ENCODE measurements at regions not wholly inside any gene's neighbourhood (a gene's known extent, or its start where the extent isn't known, plus 50 kb on each side); places are given as distances from the start of the nearest gene placed in this dataset.

DNA sequence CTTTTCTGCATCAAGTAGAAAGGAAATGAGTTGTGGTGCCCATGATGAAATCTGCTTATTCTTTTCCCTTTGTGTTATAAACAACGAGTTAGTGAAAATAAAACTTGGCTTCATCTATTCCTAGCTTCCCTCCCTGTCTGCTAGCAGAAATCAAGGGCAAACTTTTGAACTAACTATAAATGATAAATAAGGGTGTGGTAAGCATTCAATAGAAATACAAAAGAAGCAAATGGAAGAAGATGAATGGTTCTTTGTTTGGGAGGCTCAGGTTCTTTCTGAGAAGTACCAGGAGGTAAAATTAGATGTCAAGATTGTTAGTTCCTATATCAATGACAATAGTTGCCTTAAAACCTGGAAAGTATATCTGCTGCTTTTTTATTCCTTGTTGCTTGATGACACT lies 275.3 kb upstream of the PRR20A start:
- ATAC-seq (ENCODE audit: poor library complexity) (no peak), DNase-seq (no peak)
- intact Hi-C loops (cut with DNase I): no loop called here

DNA sequence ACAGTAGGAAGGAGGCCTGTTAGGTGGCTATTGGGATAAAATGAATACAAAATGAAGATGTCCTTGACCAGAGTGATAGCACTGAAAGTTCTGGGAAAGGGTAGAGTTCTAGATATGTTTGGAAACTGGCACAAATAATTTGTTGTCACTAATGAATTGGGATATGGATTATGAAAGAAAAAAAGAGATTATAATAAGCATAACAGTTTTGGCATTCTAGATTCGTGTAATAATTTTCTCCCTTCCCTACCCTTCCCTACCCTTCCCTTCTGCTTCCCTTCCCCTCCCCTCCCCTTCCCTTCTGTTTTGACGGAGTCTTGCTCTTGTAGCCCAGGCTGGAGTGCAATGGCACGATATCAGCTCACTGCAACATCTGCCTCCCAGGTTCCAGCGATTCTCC lies 271.0 kb upstream of the PRR20A start:
- ATAC-seq (ENCODE audit: poor library complexity) (no peak), DNase-seq (no peak)
- intact Hi-C loops (cut with DNase I): no loop called here

DNA sequence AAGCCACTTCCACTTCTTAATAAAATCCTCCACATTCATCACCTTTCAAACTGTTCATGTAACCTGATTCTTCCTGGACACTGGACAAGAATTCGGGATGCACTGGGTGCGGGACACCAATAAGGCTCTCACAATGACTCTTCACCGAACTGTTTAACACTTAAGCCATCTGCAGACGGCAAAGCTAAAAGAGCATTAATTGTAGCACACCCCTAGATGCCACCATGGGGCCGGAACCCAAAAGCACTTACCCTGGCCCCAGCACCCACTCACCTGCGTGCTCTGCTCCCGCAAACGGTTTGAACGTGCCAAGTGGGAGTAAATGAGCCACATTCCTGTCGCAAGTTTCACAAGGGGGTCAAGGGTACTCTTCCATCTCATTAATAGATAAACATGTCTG lies 254.3 kb upstream of the PRR20A start:
- intact Hi-C loops (cut with DNase I): no loop called here
- no peak for ATAC-seq (ENCODE audit: poor library complexity)

DNA sequence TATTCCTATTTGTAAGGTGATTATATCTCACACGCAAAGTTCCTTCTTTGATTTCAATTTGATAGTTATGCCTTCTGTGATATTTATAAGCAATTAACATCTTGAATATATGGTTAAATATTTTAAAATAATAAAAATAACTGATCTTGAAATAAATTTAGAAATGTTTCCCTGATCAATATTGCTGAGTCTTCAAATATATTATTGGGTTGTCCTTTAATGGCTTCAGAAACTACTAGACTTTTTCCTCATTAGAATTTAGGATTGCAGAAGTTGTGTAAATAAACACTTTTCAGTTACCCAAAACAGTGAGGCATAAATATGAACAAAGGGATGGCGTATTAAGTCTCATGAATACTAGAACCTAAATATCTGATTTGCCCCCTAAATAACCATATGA lies 252.3 kb upstream of the PRR20A start:
- DNase-seq (no peak), ATAC-seq (ENCODE audit: poor library complexity) (no peak)
- intact Hi-C loops (cut with DNase I): no loop called here

More for the DNA sequence above, 254.3 kb upstream of the PRR20A start:
- DNase-seq: no peak

DNA sequence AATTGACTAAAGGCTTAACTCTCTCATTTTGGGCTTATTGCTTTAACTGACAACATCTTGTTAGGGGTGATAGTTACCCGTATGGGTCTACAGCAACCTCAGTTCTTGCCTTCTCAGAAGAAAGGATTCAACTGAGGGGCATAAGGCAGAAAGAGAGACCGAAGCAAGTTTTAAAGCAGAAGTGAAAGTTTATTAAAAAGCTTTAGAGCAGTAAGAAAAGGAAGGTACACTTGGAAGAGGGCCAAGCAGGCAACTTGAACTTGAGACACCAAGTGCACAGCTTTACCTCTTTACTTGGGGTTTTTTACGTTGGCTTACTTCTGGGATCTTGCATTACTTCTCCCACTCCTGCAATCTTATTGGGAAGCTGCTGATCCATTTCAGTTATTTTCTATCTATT lies 246.9 kb upstream of the PRR20A start:
- ATAC-seq (ENCODE audit: poor library complexity) (no peak), DNase-seq (no peak)
- intact Hi-C loops (cut with DNase I): no loop called here

DNA sequence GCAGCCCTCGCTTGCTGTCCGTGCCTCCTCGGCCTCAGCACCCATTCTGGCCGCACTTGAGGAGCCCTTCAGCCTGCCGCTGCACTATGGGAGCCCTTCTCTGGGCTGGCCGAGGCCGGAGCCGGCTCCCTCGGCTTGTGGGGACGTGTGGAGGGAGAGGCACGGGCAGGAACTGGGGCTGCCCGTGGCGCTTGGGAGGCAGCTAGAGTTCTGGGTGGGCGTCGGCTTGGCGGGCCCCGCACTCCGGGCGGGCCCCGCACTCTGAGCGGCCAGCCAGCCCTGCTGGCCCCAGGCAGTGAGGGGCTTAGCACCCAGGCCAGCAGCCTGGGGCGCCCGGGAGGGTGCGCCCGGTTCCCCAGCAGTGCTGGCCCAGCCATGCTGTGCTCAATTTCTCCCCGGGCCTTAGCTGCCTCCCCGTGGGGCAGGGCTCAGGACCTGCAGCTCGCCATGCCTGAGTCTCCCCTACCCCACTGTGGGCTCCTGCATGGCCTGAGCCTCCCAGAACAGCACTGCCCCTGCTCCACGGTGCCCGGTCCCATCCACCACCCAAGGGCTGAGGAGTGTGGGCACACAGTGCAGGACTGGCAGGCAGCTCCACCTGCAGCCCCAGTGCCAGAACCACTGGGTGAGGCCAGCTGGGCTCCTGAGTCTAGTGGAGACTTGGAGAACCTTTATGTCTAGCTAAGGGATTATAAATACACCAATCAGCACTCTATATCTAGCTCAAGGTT lies 240.0 kb upstream of the PRR20A start:
- intact Hi-C loops (cut with DNase I): no loop called here
- ATAC-seq (ENCODE audit: poor library complexity) (no peak), DNase-seq (no peak)

DNA sequence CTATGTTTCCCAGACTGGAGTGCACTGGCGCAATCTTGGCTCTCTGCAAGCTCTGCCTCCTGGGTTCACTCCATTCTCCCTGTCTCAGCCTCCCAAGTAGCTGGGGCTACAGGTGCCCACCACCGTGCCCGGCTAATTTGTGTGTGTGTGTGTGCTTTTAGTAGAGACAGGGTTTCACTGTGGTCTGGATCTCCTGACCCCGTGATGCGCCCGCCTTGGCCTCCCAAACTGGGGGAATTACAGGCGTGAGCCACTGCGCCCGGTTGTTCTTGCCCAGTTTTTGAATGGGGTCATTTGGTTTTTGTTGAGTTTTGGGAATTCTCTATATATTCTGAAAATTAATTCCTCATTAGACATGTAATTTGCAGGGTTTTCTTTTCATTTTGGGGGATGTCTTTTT lies 238.4 kb upstream of the PRR20A start:
- ATAC-seq (ENCODE audit: poor library complexity): no peak
- intact Hi-C loops (cut with DNase I): no loop called here
- no peak for DNase-seq

DNA sequence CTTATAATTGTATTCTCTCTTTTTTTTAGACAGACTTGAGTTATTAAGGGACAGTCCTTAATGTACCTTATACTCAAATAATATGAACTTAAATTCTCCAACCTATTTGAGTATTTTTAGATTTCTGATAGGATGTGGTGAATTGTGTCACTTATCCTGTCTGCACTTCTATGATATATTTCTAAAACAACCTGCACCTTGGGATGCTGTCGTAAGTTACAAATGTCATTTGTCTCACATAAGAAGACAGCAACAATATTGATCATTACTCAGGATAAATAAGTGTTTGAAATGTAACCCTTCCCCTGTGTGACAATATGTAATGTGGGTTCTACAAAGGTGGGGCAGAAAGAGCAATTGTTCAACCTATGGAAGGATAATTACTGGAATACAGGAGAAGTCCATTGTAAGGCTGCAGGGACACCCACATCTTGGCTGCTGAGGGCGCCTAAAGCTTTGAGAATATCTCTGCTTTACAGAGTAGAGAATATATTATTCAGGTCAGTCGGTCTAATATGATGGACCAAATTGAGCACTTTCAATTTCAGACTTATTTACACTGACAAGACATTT lies 236.9 kb upstream of the PRR20A start:
- intact Hi-C loops (cut with DNase I): no loop called here
- no peak for DNase-seq
- ATAC-seq (ENCODE audit: poor library complexity): no peak

DNA sequence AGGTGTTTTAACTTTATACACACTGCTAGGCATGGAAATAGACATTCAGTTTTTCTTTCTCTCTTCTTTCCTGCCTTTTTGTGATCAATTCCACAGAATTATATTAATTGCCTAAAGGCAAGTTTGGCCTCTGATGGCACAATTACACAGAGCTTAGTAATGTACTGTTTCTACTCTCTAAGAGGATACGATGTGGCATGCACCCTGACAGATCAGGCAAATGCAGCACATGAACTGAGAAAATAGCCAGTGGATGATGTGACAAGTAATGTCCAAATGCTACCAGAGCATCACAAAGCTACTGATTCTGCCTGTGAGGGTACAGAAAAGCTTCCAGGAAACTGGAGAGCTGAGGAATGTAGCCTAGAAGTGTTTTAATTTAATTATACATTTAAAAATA lies 233.8 kb upstream of the PRR20A start:
- DNase-seq: no peak

DNA sequence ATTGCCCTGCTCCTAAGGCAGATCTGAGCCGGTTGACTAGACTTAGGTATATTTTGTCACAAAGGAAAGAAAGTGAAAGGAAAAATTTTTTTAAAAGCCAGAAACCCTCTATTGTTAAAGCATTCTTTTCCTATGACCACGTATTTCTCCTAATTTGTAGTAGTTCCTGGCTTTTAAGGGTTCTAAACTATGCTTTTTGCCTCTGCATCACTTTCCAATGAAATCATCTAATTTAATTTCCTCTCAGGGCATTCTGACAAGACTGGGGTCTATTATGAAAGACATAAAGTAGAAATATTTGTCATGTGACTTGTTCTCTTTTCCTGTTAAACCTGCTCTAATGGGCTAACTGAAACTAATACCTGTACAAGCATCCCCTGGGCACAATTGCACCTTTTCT lies 233.0 kb upstream of the PRR20A start:
- intact Hi-C loops (cut with DNase I): no loop called here
- ATAC-seq (ENCODE audit: poor library complexity) (no peak), DNase-seq (no peak)

More for the DNA sequence above, 233.8 kb upstream of the PRR20A start:
- intact Hi-C loops (cut with DNase I): no loop called here
- no peak for ATAC-seq (ENCODE audit: poor library complexity)

DNA sequence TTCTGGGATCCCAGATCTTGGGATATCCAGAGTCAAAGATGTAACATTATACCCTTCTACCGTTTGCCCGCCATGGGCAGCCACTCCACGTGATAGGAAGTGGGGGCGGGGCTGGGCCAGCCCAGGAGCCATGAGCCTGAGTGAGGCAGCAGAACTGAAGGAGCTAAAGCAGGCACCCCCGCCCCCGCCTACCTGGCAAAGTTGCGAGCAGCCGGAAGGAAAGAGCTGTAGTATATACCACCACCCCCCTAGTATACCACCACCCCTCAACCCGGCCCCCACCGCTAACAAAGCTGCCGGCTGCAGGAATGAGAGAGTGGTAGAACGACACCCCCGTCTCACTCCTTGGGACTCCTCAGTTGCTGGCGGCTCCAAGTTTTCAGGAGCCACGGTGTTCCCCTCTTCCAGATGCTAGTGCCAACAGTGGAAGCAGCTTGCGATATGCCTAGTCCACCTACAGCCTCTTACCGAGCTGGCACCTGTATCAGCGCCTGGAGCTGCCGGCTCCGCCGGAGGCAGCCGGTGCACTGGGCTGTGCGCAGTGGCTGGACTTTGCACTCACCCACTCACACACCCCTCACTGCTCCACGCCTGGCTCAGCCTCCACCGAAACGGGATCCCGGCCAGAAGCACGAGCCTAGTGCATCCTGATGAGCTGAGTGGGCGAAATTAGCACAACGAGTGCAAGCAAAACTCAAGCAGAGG lies 230.7 kb upstream of the PRR20A start:
- ATAC-seq (ENCODE audit: poor library complexity) (no peak), DNase-seq (no peak)
- intact Hi-C loops (cut with DNase I): no loop called here

DNA sequence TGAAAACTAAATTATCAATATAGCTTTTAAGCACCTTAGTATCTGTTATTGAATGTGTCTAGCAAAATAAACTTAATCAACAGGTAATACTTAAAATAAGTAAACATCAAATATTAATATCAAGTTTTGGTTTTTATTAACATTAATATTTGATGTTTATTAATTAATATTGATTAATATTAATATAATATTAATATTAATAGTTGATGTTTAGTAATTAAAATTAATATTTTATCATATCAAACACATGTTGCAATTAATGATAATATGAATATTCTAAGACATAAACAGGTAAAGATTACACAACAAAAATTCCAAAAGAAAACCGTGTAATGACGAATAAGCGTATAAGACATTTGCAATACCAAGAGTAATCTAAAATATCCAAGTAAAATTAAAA lies 222.8 kb upstream of the PRR20A start:
- no peak for ATAC-seq (ENCODE audit: poor library complexity)
- intact Hi-C loops (cut with DNase I): no loop called here
- no peak for DNase-seq

DNA sequence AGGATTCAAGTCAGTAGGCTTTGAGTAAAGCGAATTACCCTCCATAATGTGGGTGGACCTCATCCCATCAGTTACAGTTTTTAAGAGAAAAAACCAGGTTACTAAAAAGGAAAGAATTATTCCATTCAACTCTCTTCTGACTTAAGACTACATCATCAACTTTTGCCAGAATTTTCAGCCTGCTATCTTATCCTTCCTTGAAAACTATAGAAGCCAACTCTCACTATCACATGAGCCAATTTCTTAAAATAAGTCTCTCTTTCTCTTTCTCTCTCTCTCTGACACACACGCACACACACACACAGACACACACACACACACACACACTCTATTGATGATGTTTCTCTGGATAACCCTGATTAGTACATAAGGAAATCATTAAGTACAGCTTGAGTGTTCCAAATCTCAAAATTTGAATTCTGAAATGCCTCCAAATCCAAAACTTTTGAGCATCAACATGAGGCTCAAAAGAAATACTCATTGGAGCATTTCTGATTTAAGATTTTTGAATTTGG lies 217.0 kb upstream of the PRR20A start:
- ATAC-seq (ENCODE audit: poor library complexity) (no peak), DNase-seq (no peak)
- intact Hi-C loops (cut with DNase I): no loop called here

DNA sequence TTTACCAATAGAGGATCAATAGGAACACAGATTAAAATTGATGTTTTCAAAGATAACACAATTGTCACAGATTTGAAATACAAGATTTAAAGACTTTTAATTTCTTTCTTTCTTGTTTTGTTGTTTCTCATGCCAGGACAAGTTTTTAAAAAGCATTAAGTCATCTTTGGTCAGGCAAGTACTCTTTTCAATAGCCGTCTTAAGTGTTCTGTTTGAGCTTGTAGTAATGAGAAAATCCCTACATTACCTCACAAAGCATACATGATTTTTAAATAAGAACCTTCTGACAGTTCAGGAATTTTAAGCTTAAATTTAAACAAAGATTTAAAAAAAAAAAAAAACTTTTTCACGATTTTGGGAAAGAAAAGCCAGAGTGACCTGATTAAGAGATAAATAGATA lies 216.3 kb upstream of the PRR20A start:
- intact Hi-C loops (cut with DNase I): no loop called here
- DNase-seq (no peak), ATAC-seq (ENCODE audit: poor library complexity) (no peak)

DNA sequence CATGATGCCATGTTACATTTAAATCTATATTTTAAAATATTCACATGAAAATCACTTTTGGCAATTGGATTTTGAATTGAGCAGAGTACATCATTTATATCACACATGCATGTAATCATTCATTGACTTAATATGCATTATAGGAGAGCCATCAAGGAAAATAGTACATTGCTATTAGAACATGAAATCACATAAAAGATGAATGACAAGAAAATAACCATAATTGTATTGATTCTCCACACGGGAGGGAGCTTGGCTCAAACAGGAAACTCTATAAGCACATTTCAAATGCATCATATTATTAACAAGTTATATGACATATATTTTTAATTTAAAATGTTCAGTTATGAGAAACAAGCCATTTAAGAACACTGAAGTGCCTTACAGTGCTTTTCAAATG lies 208.6 kb upstream of the PRR20A start:
- ATAC-seq (ENCODE audit: poor library complexity): no peak
- intact Hi-C loops (cut with DNase I): no loop called here
- DNase-seq: no peak

DNA sequence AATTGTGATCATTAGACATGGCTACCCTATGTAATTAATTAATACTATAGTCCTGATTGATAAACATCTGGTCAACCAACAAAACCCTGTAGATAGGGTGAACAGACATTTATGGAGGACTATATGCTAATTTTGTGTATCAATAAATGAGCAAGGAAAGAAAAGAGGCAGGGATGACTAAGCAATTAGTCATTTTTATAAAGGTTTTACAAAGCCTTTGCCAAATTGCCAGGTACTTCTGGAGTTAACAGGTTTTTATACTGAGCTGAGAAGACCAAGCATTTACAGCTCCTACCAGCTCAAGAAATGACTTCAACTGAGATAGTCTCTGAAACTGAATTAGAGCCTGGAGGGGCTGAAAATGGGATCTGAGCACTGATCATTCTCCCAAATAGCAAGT lies 186.8 kb upstream of the PRR20A start:
- intact Hi-C loops (cut with DNase I): no loop called here
- DNase-seq (no peak), ATAC-seq (ENCODE audit: poor library complexity) (no peak)

DNA sequence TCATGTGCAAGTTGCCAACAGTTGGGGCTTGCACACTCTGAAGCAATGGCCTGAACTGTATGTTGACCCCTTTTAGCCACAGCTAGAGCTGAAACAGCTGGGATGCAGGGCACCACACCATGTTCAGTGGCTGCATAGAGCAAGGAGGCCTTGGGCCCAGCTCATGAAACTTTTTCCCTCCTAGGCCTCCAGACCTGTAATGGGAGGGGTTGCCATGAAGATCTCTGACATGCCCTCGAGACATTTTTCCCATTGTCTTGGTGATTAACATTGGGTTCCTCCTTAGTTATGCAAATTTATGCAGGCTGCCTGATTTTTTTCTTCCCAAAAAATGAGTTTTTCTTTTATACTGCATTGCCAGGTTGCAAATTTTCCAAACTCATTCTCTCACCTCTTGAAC lies 165.1 kb upstream of the PRR20A start:
- intact Hi-C loops (cut with DNase I): no loop called here
- DNase-seq (no peak), ATAC-seq (ENCODE audit: poor library complexity) (no peak)

DNA sequence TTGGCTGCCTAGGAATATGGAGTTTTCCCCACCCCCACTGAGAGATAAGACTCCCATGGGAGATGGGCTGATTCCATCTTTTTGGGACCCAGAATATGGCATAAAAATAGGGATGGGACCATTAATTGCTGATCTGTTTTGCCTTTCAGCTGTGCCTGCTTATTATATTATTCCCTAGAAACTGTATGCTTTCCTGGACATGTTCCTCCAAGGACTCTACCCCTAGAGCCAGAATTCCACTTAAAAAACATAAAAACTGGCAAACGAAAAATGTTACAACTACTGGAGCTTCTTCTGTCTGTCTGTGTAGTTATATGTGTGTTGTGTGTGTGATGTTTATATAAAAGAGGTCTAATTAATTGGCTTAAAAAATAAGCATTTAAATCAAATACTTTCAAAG lies 159.9 kb upstream of the PRR20A start:
- ATAC-seq (ENCODE audit: poor library complexity) (no peak), DNase-seq (no peak)
- intact Hi-C loops (cut with DNase I): no loop called here

DNA sequence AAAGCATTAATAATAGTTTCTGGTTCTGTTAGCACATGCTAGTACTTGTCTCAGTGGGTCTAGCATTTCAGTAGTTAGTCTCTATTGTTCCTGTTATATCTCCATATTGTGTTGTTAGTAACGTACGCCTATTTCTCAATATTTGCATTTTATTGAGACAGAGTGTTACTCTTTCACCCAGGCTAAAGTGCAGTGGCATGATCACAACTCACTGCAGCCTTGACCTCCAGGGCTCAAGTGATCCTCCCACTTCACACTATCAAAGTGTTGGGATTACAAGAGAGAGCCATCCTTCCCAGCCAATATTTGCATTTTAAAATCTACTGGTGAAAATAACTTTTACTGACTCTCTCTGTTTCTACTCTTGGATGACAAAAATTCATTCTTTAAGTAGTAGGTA lies 154.6 kb upstream of the PRR20A start:
- intact Hi-C loops (cut with DNase I): no loop called here
- no peak for DNase-seq
- no peak for ATAC-seq (ENCODE audit: poor library complexity)

DNA sequence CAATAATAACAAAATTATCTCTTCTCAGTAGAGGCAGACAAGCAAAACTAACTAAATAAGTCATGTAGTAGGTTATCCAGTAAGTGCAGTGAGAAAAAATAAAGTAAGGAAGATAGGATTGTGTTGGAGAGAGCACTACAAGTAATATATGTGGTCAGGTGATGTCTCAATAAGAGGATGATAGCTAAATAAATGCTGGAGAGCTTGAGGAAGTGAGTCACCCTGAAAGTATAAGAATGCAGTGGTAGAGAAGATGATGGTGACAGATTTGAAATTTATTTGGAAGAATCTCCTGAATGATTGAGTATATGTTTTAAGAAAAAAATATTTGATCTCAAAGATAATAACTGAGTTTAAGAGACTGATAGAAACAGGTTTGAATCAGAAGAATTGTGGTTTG lies 152.2 kb upstream of the PRR20A start:
- DNase-seq (no peak), ATAC-seq (ENCODE audit: poor library complexity) (no peak)

More for the DNA sequence above, 152.2 kb upstream of the PRR20A start:
- intact Hi-C loops (cut with DNase I): no loop called here
